PC-3 (cell line): ENCODE measurements at regions not wholly inside any gene's neighbourhood (a gene's known extent, or its start where the extent isn't known, plus 50 kb on each side); places are given as distances from the start of the nearest gene placed in this dataset.

Source experiments
- ATAC-seq: fragments of 200-7000 bp; cut with Tn5 transposase; 2 replicates; pipeline ENCODE4 v1.9.1; 2020; ENCODE audit warnings: mild to moderate bottlenecking, moderate library complexity
- BruUV-seq: library from RNA; stranded (reverse); fragments of 400-500 nt; replicated peaks from 2 replicates; lab custom pipeline; 2021; lab: Mats Ljungman, UMichigan
- CTCF ChIA-PET: fragments of 300-600 bp; sonication (Branson Sonifier 250); formaldehyde crosslinking; loops from one replicate; lab custom pipeline; 2022; ENCODE audit warnings: antibody characterized with exemption; lab: Charles Lee
- POLR2A ChIA-PET: fragments of 300-600 bp; sonication (Branson Sonifier 250); formaldehyde crosslinking; loops from one replicate; lab custom pipeline; 2022; ENCODE audit warnings: antibody characterized with exemption; ENCODE audit not compliant: unreplicated experiment; lab: Charles Lee
- DNase-seq: peaks from one replicate; pipeline ENCODE4 v3.0.0-alpha.2; 2015
- H2AFZ ChIP-seq: fragments of 300-600 bp; sonication (generic); 2 replicates; pipeline ENCODE4 v1.6.0; 2016; ENCODE audit warnings: antibody characterized with exemption, low read length
- H3F3A ChIP-seq: fragments of 300-600 bp; sonication (generic); one replicate; pipeline ENCODE4 v1.6.0; 2017; ENCODE audit warnings: antibody characterized with exemption, low read length, control low read depth, mild to moderate bottlenecking; ENCODE audit not compliant: unreplicated experiment
- H3K27ac ChIP-seq: fragments of 300-600 bp; sonication (generic); 2 replicates; pipeline ENCODE4 v1.5.1; 2016; ENCODE audit warnings: mild to moderate bottlenecking, low read length
- H3K27me3 ChIP-seq: fragments of 300-600 bp; sonication (generic); 2 replicates; pipeline ENCODE4 v1.6.1; 2016; ENCODE audit warnings: low read length, mixed read lengths
- H3K36me3 ChIP-seq: fragments of 300-600 bp; sonication (generic); 2 replicates; pipeline ENCODE4 v1.6.1; 2016; ENCODE audit warnings: low read depth, mixed run types, low read length, mixed read lengths
- H3K4me1 ChIP-seq: fragments of 300-600 bp; sonication (generic); 2 replicates; pipeline ENCODE4 v1.5.1; 2016; ENCODE audit warnings: low read length; ENCODE audit not compliant: insufficient read depth
- H3K4me2 ChIP-seq: fragments of 300-600 bp; sonication (generic); 2 replicates; pipeline ENCODE4 v1.6.0; 2016; ENCODE audit warnings: low read length
- H3K4me3 ChIP-seq: fragments of 300-600 bp; sonication (generic); 2 replicates; pipeline ENCODE4 v1.5.1; 2016; ENCODE audit warnings: mild to moderate bottlenecking, low read length, mixed read lengths
- H3K79me2 ChIP-seq: fragments of 300-600 bp; sonication (generic); 2 replicates; pipeline ENCODE4 v1.6.1; 2017; ENCODE audit warnings: low read length, mixed read lengths
- H3K9ac ChIP-seq: fragments of 300-600 bp; sonication (generic); 2 replicates; pipeline ENCODE4 v1.6.0; 2016; ENCODE audit warnings: mild to moderate bottlenecking, low read length
- H3K9me2 ChIP-seq: fragments of 300-600 bp; sonication (generic); replicated peaks from 2 replicates; pipeline ENCODE4 v1.6.1; 2016; ENCODE audit warnings: mixed run types, low read length, mixed read lengths
- H3K9me3 ChIP-seq: fragments of 300-600 bp; sonication (generic); 2 replicates; pipeline ENCODE4 v1.6.1; 2016; ENCODE audit warnings: low read length, mixed read lengths
- H4K20me1 ChIP-seq: fragments of 300-600 bp; sonication (generic); 2 replicates; pipeline ENCODE4 v1.6.1; 2016; ENCODE audit warnings: low read length, mixed read lengths
- EZH2 ChIP-seq: fragments of 300-600 bp; sonication (generic); IDR thresholded peaks from one replicate; pipeline ENCODE4 v1.6.1; 2017; ENCODE audit warnings: antibody characterized with exemption, mild to moderate bottlenecking, low read length; ENCODE audit not compliant: unreplicated experiment
- EZH2phosphoT487 ChIP-seq: fragments of 300-600 bp; sonication (generic); IDR thresholded peaks from 2 replicates; pipeline ENCODE4 v1.6.1; 2018; ENCODE audit warnings: mild to moderate bottlenecking, antibody characterized with exemption, low read length, borderline replicate concordance
- intact Hi-C: fragments of 100-400 bp; cut with micrococcal nuclease; formaldehyde crosslinking; loops from 2 replicates; pipeline ENCODE4 v1.9.0; 2023
- TF ChIP-seq, protein P1 (sequence below): fragments of 300-600 bp; sonication (generic); conservative IDR thresholded peaks from 2 replicates; pipeline ENCODE4 v1.5.1; 2017; ENCODE audit warnings: antibody characterized with exemption, low read depth, mild to moderate bottlenecking, low read length

DNA sequence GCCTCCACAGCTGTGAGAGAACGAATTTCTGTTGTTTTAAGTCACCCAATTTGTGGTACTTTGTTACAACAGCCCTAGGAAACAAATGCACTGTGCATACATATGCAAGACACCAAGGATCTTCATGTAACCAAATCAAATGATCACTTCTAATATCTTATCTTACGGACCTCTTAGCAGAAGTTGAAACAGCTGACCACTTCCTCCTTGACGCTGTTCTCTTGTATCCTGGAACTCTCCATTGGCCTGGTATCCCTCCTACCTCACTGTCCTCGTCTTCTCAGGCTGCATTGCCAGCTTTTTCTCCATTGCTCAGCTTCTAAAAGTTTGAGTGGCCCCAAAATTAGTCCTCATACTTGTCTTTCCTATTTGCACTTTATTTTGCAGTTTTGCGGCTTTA is 200.4 kb downstream of the DLEU7 start:
- TF ChIP-seq EZH2 (no peak), EZH2phosphoT487 (no peak)
- TF ChIP-seq, protein P1, sequence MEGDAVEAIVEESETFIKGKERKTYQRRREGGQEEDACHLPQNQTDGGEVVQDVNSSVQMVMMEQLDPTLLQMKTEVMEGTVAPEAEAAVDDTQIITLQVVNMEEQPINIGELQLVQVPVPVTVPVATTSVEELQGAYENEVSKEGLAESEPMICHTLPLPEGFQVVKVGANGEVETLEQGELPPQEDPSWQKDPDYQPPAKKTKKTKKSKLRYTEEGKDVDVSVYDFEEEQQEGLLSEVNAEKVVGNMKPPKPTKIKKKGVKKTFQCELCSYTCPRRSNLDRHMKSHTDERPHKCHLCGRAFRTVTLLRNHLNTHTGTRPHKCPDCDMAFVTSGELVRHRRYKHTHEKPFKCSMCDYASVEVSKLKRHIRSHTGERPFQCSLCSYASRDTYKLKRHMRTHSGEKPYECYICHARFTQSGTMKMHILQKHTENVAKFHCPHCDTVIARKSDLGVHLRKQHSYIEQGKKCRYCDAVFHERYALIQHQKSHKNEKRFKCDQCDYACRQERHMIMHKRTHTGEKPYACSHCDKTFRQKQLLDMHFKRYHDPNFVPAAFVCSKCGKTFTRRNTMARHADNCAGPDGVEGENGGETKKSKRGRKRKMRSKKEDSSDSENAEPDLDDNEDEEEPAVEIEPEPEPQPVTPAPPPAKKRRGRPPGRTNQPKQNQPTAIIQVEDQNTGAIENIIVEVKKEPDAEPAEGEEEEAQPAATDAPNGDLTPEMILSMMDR, result no peak
- POLR2A ChIA-PET, result no interaction called here
- no peak overlapping the region for H3K9ac ChIP-seq
- H3K4me2 ChIP-seq, result no peak overlapping the region
- H3K9me2 ChIP-seq, result no peaks in the 10 kb centered on the region
- no peaks in the 10 kb centered on the region for H3K36me3 ChIP-seq
- no peak overlapping the region for H3K27ac ChIP-seq
- H3K4me1 ChIP-seq, result peaks cover 18% of the 10 kb centered on the region
- H3K79me2 ChIP-seq, result no peaks in the 10 kb centered on the region
- intact Hi-C loops, result loop anchor here (5.0 kb wide), 1 partner anchor 159 kb away; no protein-coding TSS in a partner anchor
- ATAC-seq (no peak), DNase-seq (no peak)
- no peaks in the 10 kb centered on the region for H3K27me3 ChIP-seq
- no TSS peak for BruUV-seq
- no peaks in the 10 kb centered on the region for H4K20me1 ChIP-seq
- no peak overlapping the region for H3K4me3 ChIP-seq
- H3F3A ChIP-seq, result no peaks in the 10 kb centered on the region
- no peak overlapping the region for H2AFZ ChIP-seq
- no peaks in the 10 kb centered on the region for H3K9me3 ChIP-seq
- CTCF ChIA-PET, result no interaction called here

DNA sequence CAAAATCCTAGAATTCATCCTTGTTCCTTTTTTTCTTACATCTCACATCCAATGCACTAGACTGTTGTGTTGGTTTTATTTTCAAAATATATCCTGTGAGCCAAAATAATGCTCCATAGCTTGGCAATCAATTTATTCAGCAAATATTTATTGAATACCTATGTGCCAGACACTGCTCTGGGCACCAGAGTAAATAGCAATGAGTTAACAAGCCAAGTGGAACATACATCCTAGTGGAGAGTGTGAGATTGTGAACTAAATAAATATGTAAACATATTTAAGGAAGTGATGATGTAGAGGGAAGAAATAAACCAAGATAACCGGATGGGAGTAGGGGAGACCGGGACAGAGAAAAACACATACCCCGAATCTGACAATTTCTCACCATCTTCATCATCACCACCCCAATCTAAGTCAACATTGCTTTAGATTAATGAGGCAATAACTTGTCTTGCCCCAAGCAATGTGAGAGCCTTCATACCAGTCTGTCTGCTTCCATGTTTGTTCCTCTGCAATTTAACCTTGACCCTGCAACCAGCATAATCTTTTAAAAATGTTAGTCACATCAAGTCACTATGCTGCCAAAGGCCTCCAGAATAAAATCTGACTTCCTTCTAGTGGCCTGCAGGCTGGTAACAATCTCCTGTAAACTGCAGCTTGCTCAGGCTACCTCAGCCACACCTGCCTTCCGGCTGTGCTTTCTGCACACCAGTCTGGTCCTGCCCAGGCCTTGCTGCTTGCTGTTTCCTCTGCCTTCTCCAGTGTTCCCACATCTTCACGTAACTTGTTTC is 199.2 kb downstream of the DLEU7 start:
- CTCF ChIA-PET, result no interaction called here
- Histone ChIP-seq H3F3A (no peaks in the 10 kb centered on the region), H3K9me2 (no peaks in the 10 kb centered on the region), H3K9ac (no peak overlapping the region; the same call in 1 of the 2 replicates), H3K36me3 (no peaks in the 10 kb centered on the region), H3K27me3 (no peaks in the 10 kb centered on the region), H3K79me2 (no peaks in the 10 kb centered on the region), H2AFZ (no peak overlapping the region), H3K9me3 (no peaks in the 10 kb centered on the region), H3K4me1 (peaks cover 18% of the 10 kb centered on the region), H4K20me1 (no peaks in the 10 kb centered on the region), H3K4me2 (peak overlapping the region; percentile 44), H3K27ac (peak overlapping the region; percentile 79), H3K4me3 (no peak overlapping the region)
- peak; percentile 69 for DNase-seq
- POLR2A ChIA-PET, result no interaction called here
- ATAC-seq, result peak; percentile 81
- no TSS peak for BruUV-seq
- intact Hi-C loops, result loop anchor here (5.0 kb wide), 1 partner anchor 158 kb away; no protein-coding TSS in a partner anchor
- TF ChIP-seq, protein P1, result no peak
- TF ChIP-seq EZH2phosphoT487 (no peak), EZH2 (no peak)

DNA sequence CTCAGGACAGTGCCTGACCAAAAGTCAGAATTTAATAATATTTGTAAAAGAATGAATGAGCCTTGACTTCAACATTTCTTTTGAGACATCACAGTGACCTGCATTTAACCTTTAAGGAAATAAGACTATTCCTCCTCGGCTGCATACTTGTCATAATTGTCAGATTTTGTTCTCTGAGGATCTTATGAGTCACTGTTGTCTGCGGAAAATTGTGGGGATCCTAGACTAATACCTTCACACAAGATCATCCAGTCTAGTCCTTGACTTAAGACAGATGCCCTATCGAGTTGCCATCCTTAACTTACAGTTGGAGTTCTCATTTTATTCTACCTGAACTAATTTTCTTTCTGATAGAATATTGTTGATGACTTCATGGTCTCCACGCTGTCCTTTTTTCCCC is 198.4 kb downstream of the DLEU7 start:
- Histone ChIP-seq H3K9me3 (no peaks in the 10 kb centered on the region), H3K4me3 (no peak overlapping the region), H3K9me2 (no peaks in the 10 kb centered on the region), H2AFZ (no peak overlapping the region), H3K4me2 (peak overlapping the region; percentile 44), H3K36me3 (no peaks in the 10 kb centered on the region), H3K79me2 (no peaks in the 10 kb centered on the region), H3K9ac (no peak overlapping the region; the same call in 1 of the 2 replicates), H3K27me3 (no peaks in the 10 kb centered on the region), H3K4me1 (peaks cover 18% of the 10 kb centered on the region), H3K27ac (peak overlapping the region; percentile 79), H3F3A (no peaks in the 10 kb centered on the region), H4K20me1 (no peaks in the 10 kb centered on the region)
- intact Hi-C loops, result no loop called here
- peak; percentile 47 for DNase-seq
- ChIA-PET POLR2A (no interaction called here), CTCF (no interaction called here)
- ATAC-seq, result no peak
- TF ChIP-seq EZH2, result no peak
- TF ChIP-seq, protein P1, result no peak
- no peak for TF ChIP-seq EZH2phosphoT487
- BruUV-seq, result no TSS peak
